ENCODE measurements at regions not wholly inside any gene's neighbourhood (a gene's known extent, or its start where the extent isn't known, plus 50 kb on each side); places are given as distances from the start of the nearest gene placed in this dataset.

- DNase-seq (ENCODE audit: low spot score) (no peak), FAIRE-seq (no peak), ATAC-seq (no peak; the same call in 2 of the 3 replicates)
- ChIA-PET POLR2A (no interaction called here), CTCF (ENCODE audit: low intra/inter-chr PET ratio, low total read pairs) (no interaction called here)
- TF ChIP-seq ZEB1 (IDR thresholded peaks at IDR 0.05; ENCODE audit: insufficient replicate concordance, low read depth) (no peak), ZFP36L2 (CRISPR knock-in tag; IDR thresholded peaks at IDR 0.05) (no peak), PATZ1 (CRISPR knock-in tag; IDR thresholded peaks at IDR 0.05) (no peak), PAXIP1 (CRISPR knock-in tag; conservative IDR thresholded peaks at IDR 0.05) (no peak), RAD51 (IDR thresholded peaks at IDR 0.05; ENCODE audit: borderline replicate concordance) (no peak), CHD2 (IDR thresholded peaks at IDR 0.05; ENCODE audit: low read depth, low read length) (no peak), ARNTL (CRISPR knock-in tag; IDR thresholded peaks at IDR 0.05) (no peak), CBX2 (IDR thresholded peaks at IDR 0.05; ENCODE audit: low read depth, low read length) (no peak), CBX2 (CRISPR knock-in tag; IDR thresholded peaks at IDR 0.05; ENCODE audit: low read depth) (no peak), FUBP1 (CRISPR knock-in tag; IDR thresholded peaks at IDR 0.05; ENCODE audit: borderline replicate concordance) (no peak), ZNF616 (CRISPR knock-in tag; IDR thresholded peaks at IDR 0.05; ENCODE audit: low read depth) (no peak), RBM39 (IDR thresholded peaks at IDR 0.05; ENCODE audit: low read depth, low read length, poor library complexity, severe bottlenecking) (no peak), ZNF441 (CRISPR knock-in tag; IDR thresholded peaks at IDR 0.05; ENCODE audit: borderline replicate concordance) (no peak)
- TF ChIP-seq, protein P1, sequence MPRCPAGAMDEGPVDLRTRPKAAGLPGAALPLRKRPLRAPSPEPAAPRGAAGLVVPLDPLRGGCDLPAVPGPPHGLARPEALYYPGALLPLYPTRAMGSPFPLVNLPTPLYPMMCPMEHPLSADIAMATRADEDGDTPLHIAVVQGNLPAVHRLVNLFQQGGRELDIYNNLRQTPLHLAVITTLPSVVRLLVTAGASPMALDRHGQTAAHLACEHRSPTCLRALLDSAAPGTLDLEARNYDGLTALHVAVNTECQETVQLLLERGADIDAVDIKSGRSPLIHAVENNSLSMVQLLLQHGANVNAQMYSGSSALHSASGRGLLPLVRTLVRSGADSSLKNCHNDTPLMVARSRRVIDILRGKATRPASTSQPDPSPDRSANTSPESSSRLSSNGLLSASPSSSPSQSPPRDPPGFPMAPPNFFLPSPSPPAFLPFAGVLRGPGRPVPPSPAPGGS (CRISPR knock-in tag; IDR thresholded peaks at IDR 0.05) = no peak
- TF ChIP-seq, protein P2, sequence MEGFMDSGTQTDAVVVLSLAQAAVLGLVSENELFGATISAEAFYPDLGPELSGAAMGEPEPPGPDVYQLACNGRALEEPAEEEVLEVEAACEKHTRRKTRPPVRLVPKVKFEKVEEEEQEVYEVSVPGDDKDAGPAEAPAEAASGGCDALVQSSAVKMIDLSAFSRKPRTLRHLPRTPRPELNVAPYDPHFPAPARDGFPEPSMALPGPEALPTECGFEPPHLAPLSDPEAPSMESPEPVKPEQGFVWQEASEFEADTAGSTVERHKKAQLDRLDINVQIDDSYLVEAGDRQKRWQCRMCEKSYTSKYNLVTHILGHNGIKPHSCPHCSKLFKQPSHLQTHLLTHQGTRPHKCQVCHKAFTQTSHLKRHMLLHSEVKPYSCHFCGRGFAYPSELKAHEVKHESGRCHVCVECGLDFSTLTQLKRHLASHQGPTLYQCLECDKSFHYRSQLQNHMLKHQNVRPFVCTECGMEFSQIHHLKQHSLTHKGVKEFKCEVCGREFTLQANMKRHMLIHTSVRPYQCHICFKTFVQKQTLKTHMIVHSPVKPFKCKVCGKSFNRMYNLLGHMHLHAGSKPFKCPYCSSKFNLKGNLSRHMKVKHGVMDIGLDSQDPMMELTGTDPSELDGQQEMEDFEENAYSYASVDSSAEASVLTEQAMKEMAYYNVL (CRISPR knock-in tag; IDR thresholded peaks at IDR 0.05; ENCODE audit: borderline replicate concordance) = no peak
- H4K20me1 ChIP-seq (ENCODE audit: insufficient read depth, low read length) = no peaks in the 10 kb centered on the region
- H3K36me3 ChIP-seq (replicated peaks in 1 of 2; ENCODE audit: control insufficient read depth in 1 of 2, insufficient read depth in 2 of 2, low read length in 2 of 2) = no peaks in the 10 kb centered on the region
- no TSS peak for BruUV-seq (replicated peaks)
- WGBS (ENCODE audit: low lambda C conversion rate) = 60% methylated on average over 1 of the region's 2 CpGs
- in situ Hi-C loops (cut with HindIII; ENCODE audit: extremely low pct_ligation_motif_present, low pct_unique_long_range_greater_than_20kb) = no loop called here
- H3K4me1 ChIP-seq (ENCODE audit: insufficient read depth, low read length) = no peaks in the 10 kb centered on the region
- H2AFZ ChIP-seq (ENCODE audit: low read length) = no peak overlapping the region
- no peak overlapping the region for H3K9ac ChIP-seq (ENCODE audit: insufficient read depth, low read depth, low read length)
- H3K79me2 ChIP-seq (ENCODE audit: insufficient read depth, low read length) = no peaks in the 10 kb centered on the region
- no peak overlapping the region for H3K4me2 ChIP-seq (ENCODE audit: low read depth, low read length)
- intact Hi-C loops (cut with micrococcal nuclease; ENCODE audit: unreplicated experiment) = no loop called here
- 0 out of 5 replicates have a peak, but pooled peaks cover 0 to 1% of the 10 kb centered on the region in 2 experiments for H3K27me3 ChIP-seq (ENCODE audit: control insufficient read depth in 1 of 2, insufficient read depth in 2 of 2, low read length in 2 of 2)
- no peaks in the 10 kb centered on the region for H3K9me3 ChIP-seq (ENCODE audit: low read length)
- no peak overlapping the region for H3K4me3 ChIP-seq (replicated peaks in 1 of 3; ENCODE audit: insufficient read depth in 1 of 3, low read depth in 2 of 3, low read length in 3 of 3)
- no peak overlapping the region for H3K27ac ChIP-seq (ENCODE audit: extremely low read length, insufficient read depth, low read length)
Observed at GRCh38 chr12:63400318-63400717, 249.3 kb upstream of the AVPR1A start.

Measured in HepG2 (cell line).